GM10266 (cell line): ENCODE measurements at regions not wholly inside any gene's neighbourhood (a gene's known extent, or its start where the extent isn't known, plus 50 kb on each side); places are given as distances from the start of the nearest gene placed in this dataset.

Experiments
- DNase-seq: peaks from one replicate; pipeline ENCODE4 v3.0.0; 2012; ENCODE audit errors: extremely low spot score
- CTCF ChIP-seq: IDR thresholded peaks from 2 replicates; pipeline ENCODE4 v1.5.1; 2012; ENCODE audit warnings: mild to moderate bottlenecking, low read depth; ENCODE audit not compliant: control insufficient read depth, insufficient read depth; ENCODE audit errors: missing control alignments

GRCh38 chr11:90330632-90331031 lies 107.8 kb upstream of the CHORDC1 start:
- no peak for TF ChIP-seq CTCF
- DNase-seq = no peak

GRCh38 chr11:90329043-90329442 lies 106.2 kb upstream of the CHORDC1 start:
- DNase-seq = no peak
- no peak for TF ChIP-seq CTCF

- no peak for TF ChIP-seq CTCF
- no peak for DNase-seq
Measured at GRCh38 chr11:90326647-90327046, 103.8 kb upstream of the CHORDC1 start.

GRCh38 chr11:90323289-90323688 lies 100.4 kb upstream of the CHORDC1 start:
- no peak for DNase-seq
- TF ChIP-seq CTCF = no peak

- TF ChIP-seq CTCF = no peak
- no peak for DNase-seq
Measured at GRCh38 chr11:90321018-90321417, 98.2 kb upstream of the CHORDC1 start.

GRCh38 chr11:90318651-90319050 lies 95.8 kb upstream of the CHORDC1 start:
- no peak for TF ChIP-seq CTCF
- no peak for DNase-seq

GRCh38 chr11:90310210-90310609 lies 87.4 kb upstream of the CHORDC1 start:
- TF ChIP-seq CTCF = no peak
- DNase-seq = no peak
